ENCODE measurements at regions not wholly inside any gene's neighbourhood (a gene's known extent, or its start where the extent isn't known, plus 50 kb on each side); places are given as distances from the start of the nearest gene placed in this dataset.

GRCh38 chr12:132403636-132404434, 74.4 kb upstream of the GALNT9 start:
- Histone ChIP-seq H3K36me3 (no peaks in the 10 kb centered on the region), H3K27me3 (ENCODE audit: insufficient read depth, low read depth, severe bottlenecking) (no peaks in the 10 kb centered on the region), H3K27ac (no peak overlapping the region), H3K9me3 (ENCODE audit: severe bottlenecking) (no peaks in the 10 kb centered on the region), H3K4me3 (ENCODE audit: low read depth, low read length) (no peak overlapping the region)
- TF ChIP-seq CTCF (IDR thresholded peaks at IDR 0.05; ENCODE audit: low read depth, low read length), result no peak
- no peak for DNase-seq

GRCh38 chr12:132402831-132403416, 73.5 kb upstream of the GALNT9 start:
- TF ChIP-seq CTCF (IDR thresholded peaks at IDR 0.05; ENCODE audit: low read depth, low read length), result no peak
- DNase-seq, result no peak
- no peaks in the 10 kb centered on the region for H3K27me3 ChIP-seq (ENCODE audit: insufficient read depth, low read depth, severe bottlenecking)
- H3K27ac ChIP-seq, result no peak overlapping the region
- no peaks in the 10 kb centered on the region for H3K9me3 ChIP-seq (ENCODE audit: severe bottlenecking)
- no peak overlapping the region for H3K4me3 ChIP-seq (ENCODE audit: low read depth, low read length)
- H3K36me3 ChIP-seq, result no peaks in the 10 kb centered on the region

- Histone ChIP-seq H3K27me3 (ENCODE audit: insufficient read depth, low read depth, severe bottlenecking) (no peaks in the 10 kb centered on the region), H3K9me3 (ENCODE audit: severe bottlenecking) (no peaks in the 10 kb centered on the region), H3K27ac (no peak overlapping the region), H3K36me3 (no peaks in the 10 kb centered on the region), H3K4me3 (ENCODE audit: low read depth, low read length) (no peak overlapping the region)
- no peak for DNase-seq
- TF ChIP-seq CTCF (IDR thresholded peaks at IDR 0.05; ENCODE audit: low read depth, low read length), result no peak
Measured at GRCh38 chr12:132401982-132402381, 72.6 kb upstream of the GALNT9 start.

- Histone ChIP-seq H3K36me3 (no peaks in the 10 kb centered on the region), H3K27ac (no peak overlapping the region), H3K27me3 (ENCODE audit: insufficient read depth, low read depth, severe bottlenecking) (no peaks in the 10 kb centered on the region), H3K4me3 (ENCODE audit: low read depth, low read length) (no peak overlapping the region), H3K9me3 (ENCODE audit: severe bottlenecking) (no peaks in the 10 kb centered on the region)
- peak; percentile 9 for DNase-seq
- TF ChIP-seq CTCF (IDR thresholded peaks at IDR 0.05; ENCODE audit: low read depth, low read length), result no peak
Measured at GRCh38 chr12:132400011-132400641, 70.7 kb upstream of the GALNT9 start.

- H3K9me3 ChIP-seq (ENCODE audit: severe bottlenecking), result no peaks in the 10 kb centered on the region
- no peak overlapping the region for H3K27ac ChIP-seq
- no peaks in the 10 kb centered on the region for H3K27me3 ChIP-seq (ENCODE audit: insufficient read depth, low read depth, severe bottlenecking)
Measured at GRCh38 chr12:132399092-132400010, 70.0 kb upstream of the GALNT9 start.

More at GRCh38 chr12:132399092-132400010, 70.0 kb upstream of the GALNT9 start:
- H3K4me3 ChIP-seq (ENCODE audit: low read depth, low read length), result no peak overlapping the region
- TF ChIP-seq CTCF (IDR thresholded peaks at IDR 0.05; ENCODE audit: low read depth, low read length), result no peak
- H3K36me3 ChIP-seq, result no peaks in the 10 kb centered on the region
- DNase-seq, result peak; percentile 4
